RKO (cell line): ENCODE measurements at regions not wholly inside any gene's neighbourhood (a gene's known extent, or its start where the extent isn't known, plus 50 kb on each side); places are given as distances from the start of the nearest gene placed in this dataset.

ENCODE experiments used
- DNase-seq: peaks from one replicate; pipeline ENCODE4 v3.0.0-alpha.2; 2016; ENCODE audit warnings: low spot score

GRCh38 chr7:116447436-116447835 is 52.1 kb upstream of the CAV2 start:
- DNase-seq = no peak

GRCh38 chr7:116447966-116448839 is 51.3 kb upstream of the CAV2 start:
- no peak for DNase-seq

- DNase-seq = no peak
Measured at GRCh38 chr7:116449441-116449840, 50.1 kb upstream of the CAV2 start.
